Upper lobe of left lung (tissue), 4 donors: ENCODE measurements at regions not wholly inside any gene's neighbourhood (a gene's known extent, or its start where the extent isn't known, plus 50 kb on each side); places are given as distances from the start of the nearest gene placed in this dataset.

Experiments used
- CTCF ChIP-seq, 6 experiments: fragments of 450-650 bp in 4 of 6; fragments of 200-600 bp in 2 of 6; sonication (generic) in 2 of 6; IDR thresholded peaks; one replicate each; pipeline ENCODE4 v1.5.1; 2016 to 2019; ENCODE audit warnings: antibody characterized with exemption in 6 of 6
- EP300 ChIP-seq, 4 donors: sonication (generic); formaldehyde crosslinking; IDR thresholded peaks; one replicate each; pipeline ENCODE4 v1.5.1; 2017; ENCODE audit warnings: antibody characterized with exemption in 4 of 4, control low read depth in 2 of 4
- POLR2A ChIP-seq, 4 donors: fragments of 450-650 bp; IDR thresholded peaks; one replicate each; pipeline ENCODE4 v1.5.1; 2016 to 2017; ENCODE audit warnings: antibody characterized with exemption in 4 of 4, mild to moderate bottlenecking in 2 of 4
- POLR2AphosphoS5 ChIP-seq, 2 donors: sonication (generic); formaldehyde crosslinking; IDR thresholded peaks; one replicate each; pipeline ENCODE4 v1.5.1; 2017; ENCODE audit warnings: antibody characterized with exemption in 2 of 2

DNA sequence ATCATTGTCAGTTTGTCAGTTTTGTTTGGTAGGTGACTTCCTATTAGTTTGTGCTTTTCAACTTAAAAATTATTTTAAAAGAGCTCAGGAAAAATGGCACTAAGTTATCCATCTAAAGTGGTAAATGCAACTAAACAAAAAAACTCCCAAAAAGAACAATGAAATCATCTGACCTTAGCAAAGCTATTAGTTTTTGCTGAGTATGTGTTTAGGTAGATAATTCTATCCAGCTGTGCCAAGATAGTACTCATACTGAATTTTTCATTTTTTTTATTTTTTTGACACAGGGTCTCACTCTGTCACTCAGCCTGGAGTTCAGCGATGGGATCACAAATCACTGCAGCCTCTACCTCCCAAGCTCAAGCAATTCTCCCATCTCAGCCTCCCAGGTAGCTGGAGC, 645.3 kb downstream of the TBC1D4 start:
- TF ChIP-seq CTCF (IDR thresholded peaks at IDR 0.05), result no peak
- TF ChIP-seq POLR2AphosphoS5 (IDR thresholded peaks at IDR 0.05), result no peak
- TF ChIP-seq POLR2A (IDR thresholded peaks at IDR 0.05), result no peak
- no peak for TF ChIP-seq EP300 (IDR thresholded peaks at IDR 0.05)
